GM13976 (cell line): ENCODE measurements at regions not wholly inside any gene's neighbourhood (a gene's known extent, or its start where the extent isn't known, plus 50 kb on each side); places are given as distances from the start of the nearest gene placed in this dataset.

Experiments used
- DNase-seq: peaks from one replicate; pipeline ENCODE4 v3.0.0; 2012; ENCODE audit warnings: low spot score
- in situ Hi-C: fragments of 300-500 bp; cut with MboI; formaldehyde crosslinking; loops from one replicate; pipeline ENCODE4 v1.12.0; 2022; ENCODE audit warnings: low sequenced_read_pairs, mixed read lengths, inconsistent platforms; ENCODE audit not compliant: unreplicated experiment
- TF ChIP-seq, protein P1 (sequence below): IDR thresholded peaks from 2 replicates; pipeline ENCODE4 v1.5.1; 2012; ENCODE audit warnings: borderline replicate concordance, mild to moderate bottlenecking; ENCODE audit not compliant: insufficient read depth; ENCODE audit errors: extremely low read depth, missing control alignments, control extremely low read depth

DNA sequence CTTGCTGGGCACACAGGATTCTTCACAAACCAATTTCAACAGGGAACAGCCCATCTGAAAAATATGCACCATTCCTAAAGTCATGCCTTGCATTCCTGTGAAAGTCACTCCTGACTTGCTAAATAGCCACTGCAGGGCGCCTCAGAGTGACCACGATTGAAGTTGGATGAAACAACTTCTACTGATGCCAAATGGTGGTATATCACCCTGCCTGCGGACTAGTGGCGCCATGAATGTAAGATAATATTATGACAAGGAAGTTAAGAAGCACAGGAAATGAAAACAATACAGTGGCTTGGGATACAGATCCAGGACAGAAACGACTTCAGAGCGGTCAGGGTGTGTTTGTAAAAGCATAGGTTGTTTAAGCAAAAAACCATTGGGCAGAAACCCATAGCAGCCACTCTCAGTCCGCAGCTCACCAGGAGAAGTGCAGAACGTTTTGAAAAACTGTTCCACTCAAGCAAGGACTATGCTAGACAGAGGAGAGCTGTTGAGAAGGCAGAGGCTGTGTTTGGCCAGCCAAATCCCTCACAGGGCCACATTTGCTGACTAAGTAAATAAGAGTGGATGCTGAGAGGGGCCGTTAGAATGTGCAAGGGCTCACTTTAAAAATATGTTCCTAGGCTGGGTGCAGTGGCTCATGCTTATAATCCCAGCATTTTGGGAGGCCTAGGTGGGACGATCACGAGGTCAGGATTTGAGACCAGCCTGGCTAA is 250.4 kb downstream of the PTTG2 start:
- TF ChIP-seq, protein P1, sequence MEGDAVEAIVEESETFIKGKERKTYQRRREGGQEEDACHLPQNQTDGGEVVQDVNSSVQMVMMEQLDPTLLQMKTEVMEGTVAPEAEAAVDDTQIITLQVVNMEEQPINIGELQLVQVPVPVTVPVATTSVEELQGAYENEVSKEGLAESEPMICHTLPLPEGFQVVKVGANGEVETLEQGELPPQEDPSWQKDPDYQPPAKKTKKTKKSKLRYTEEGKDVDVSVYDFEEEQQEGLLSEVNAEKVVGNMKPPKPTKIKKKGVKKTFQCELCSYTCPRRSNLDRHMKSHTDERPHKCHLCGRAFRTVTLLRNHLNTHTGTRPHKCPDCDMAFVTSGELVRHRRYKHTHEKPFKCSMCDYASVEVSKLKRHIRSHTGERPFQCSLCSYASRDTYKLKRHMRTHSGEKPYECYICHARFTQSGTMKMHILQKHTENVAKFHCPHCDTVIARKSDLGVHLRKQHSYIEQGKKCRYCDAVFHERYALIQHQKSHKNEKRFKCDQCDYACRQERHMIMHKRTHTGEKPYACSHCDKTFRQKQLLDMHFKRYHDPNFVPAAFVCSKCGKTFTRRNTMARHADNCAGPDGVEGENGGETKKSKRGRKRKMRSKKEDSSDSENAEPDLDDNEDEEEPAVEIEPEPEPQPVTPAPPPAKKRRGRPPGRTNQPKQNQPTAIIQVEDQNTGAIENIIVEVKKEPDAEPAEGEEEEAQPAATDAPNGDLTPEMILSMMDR, result no peak
- in situ Hi-C loops, result no loop called here

DNA sequence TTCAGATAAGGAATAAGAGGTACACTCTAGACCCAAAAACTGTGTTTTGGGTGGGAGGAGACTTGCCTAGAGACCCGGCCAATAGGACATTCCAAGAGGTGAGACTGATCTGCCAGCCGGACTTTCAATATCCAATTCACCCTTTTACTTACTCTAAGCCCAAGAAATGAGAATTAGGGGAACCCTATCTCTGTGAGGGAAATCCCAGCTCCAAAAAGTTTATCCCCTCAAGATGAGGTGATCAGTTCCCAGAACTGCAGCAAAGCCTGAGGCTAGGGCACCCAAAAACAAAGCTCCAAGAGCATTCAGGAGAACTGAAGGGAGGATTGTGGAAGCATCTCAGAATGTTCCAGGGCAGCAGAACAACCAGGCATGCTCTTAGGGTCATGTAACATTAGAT is 251.7 kb downstream of the PTTG2 start:
- in situ Hi-C loops, result no loop called here
- no peak for DNase-seq
- TF ChIP-seq, protein P1, result no peak

More for the DNA sequence above, 250.4 kb downstream of the PTTG2 start:
- DNase-seq, result no peak

DNA sequence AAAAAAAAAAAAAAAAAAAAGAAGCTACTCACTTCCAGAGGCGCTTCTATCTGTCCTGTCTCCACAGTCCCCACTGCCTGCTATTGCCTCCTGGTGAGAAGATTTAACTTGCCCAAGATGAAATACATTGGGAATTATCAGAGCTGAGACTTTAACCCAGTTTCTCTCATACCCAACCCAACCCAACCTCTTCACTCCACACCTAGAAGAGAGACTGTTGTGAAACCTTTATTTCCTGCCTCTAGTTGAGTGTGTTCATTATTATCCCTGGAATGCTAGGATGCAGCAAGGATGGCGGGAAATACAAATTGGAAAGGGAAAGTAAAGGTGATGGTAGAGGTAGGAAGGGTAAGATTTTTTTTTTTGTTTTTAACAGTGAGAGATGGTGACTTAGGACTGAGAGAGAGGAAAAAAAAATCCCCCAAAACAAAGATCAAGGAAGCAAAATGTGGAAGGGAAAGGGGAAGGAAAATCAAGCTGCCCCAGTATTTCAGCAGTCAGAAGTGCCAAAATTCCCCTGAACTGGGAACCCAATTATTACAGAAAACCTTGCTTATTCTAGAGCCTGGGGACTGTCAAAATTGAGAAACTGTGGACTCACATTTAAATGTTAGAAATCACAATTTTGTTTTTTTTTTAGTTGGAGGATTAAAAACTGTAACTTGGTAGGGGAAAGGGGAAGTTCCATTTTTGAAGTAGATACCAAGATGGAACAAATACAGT is 253.0 kb downstream of the PTTG2 start:
- in situ Hi-C loops, result no loop called here
- TF ChIP-seq, protein P1, result no peak
- DNase-seq, result no peak

DNA sequence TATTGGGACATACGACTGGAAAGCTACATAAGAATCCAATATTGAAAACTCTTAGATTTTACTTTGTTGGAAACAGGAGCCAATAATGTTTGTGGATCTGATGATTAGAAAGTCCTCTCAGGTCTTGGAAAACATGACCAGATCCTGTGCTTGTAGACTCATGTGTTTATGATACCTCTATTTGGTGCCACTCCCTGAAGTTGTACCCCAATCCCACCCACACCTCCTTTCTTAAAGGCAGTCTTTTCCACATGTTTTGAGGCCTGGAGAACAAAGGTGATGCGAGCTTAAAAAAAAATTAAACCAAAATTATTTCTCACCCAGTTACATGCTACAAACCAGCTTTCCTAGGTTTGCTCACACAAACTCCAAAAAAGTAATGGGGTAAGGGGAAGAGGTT is 262.7 kb downstream of the PTTG2 start:
- TF ChIP-seq, protein P1, result no peak
- DNase-seq, result no peak
- in situ Hi-C loops, result no loop called here

DNA sequence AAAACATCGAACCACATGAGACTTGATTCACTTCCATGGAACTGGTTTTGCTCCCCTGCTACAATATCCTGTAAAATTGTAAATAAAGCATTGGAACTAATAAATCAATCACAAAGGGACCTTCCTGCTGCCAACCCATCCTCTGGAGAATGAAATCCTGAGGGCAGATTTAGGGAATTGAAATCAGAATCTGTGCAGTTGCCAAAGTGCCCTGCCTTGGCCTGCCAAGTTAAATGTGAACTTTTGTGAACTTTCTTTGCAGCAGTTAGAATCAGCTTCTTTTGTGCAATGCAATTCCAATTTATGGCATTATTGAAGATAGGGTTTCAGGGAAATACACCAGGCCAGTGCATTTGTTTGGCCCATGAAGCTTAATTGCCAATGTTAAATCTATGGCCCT is 263.1 kb downstream of the PTTG2 start:
- TF ChIP-seq, protein P1, result no peak
- in situ Hi-C loops, result no loop called here
- DNase-seq, result no peak

DNA sequence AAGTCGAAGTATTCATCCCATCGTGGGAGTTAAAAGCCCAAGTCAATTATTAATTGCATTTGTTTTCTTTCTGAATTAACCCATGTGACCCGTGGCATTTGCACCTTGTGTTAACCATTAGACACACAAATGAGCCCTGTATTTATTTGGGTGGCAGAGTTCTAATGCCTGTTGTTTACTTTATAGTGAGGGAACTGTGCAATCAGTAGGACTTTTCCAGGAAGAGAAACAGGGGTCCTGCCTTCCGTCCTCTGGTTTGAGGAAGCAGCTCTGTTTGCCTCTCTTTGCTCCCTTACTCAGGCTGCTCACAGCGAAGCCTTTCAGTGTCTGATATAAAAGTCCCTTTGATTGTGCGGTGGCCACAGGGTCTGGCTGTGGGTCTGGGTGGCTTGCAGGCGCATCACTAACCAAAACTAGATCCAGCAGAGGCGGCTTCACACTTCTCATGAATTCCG is 263.6 kb downstream of the PTTG2 start:
- in situ Hi-C loops, result no loop called here
- DNase-seq, result no peak

More for the DNA sequence above, 263.6 kb downstream of the PTTG2 start:
- TF ChIP-seq, protein P1, result no peak
